ENCODE measurements at regions not wholly inside any gene's neighbourhood (a gene's known extent, or its start where the extent isn't known, plus 50 kb on each side); places are given as distances from the start of the nearest gene placed in this dataset.
A peak's percentile ranks its signal among the peaks of the same experiment; 100 is the strongest.

- Histone ChIP-seq H3K27ac (ENCODE audit: low read length) (peak overlapping the region; percentile 59), H3K4me3 (ENCODE audit: low read depth in 2 of 2, low read length in 2 of 2) (peak overlapping the region; percentile 56 to 62), H3K4me1 (ENCODE audit: control insufficient read depth, insufficient read depth, low read length) (peaks cover 8% of the 10 kb centered on the region), H3K27me3 (ENCODE audit: control insufficient read depth, insufficient read depth, low read length) (no peaks in the 10 kb centered on the region), H3K9me3 (ENCODE audit: control insufficient read depth, insufficient read depth, low read depth, low read length) (no peaks in the 10 kb centered on the region), H3K36me3 (ENCODE audit: control insufficient read depth, insufficient read depth, low read length) (no peaks in the 10 kb centered on the region)
- ATAC-seq (peak; percentile 87), DNase-seq (ENCODE audit: low read depth, low spot score) (no peak)
- intact Hi-C loops (cut with micrococcal nuclease; ENCODE audit: unreplicated experiment), result no loop called here
- TF ChIP-seq POLR2AphosphoS5 (IDR thresholded peaks at IDR 0.05; ENCODE audit: low read depth, low read length), result no peak
- no peak for TF ChIP-seq REST (IDR thresholded peaks at IDR 0.05; ENCODE audit: insufficient read depth in 1 of 2, low read depth in 2 of 2, low read length in 1 of 2)
- TF ChIP-seq SIN3A (IDR thresholded peaks at IDR 0.05; ENCODE audit: borderline replicate concordance, insufficient read depth, low read depth, low read length), result no peak
- no peak for TF ChIP-seq TCF7L2 (IDR thresholded peaks at IDR 0.05; ENCODE audit: low read depth, low read length)
- no peak for TF ChIP-seq CTCF (IDR thresholded peaks at IDR 0.05)
- ChIA-PET CTCF (interaction anchor here (0.6 kb wide), 1 partner anchor 179 kb away, joined by 5 read pairs; no protein-coding TSS in a partner anchor), POLR2A (interaction anchor here (0.6 kb wide), 1 partner anchor 834 kb away, joined by 5 read pairs; no protein-coding TSS in a partner anchor)
- in situ Hi-C loops (cut with HindIII; ENCODE audit: low pct_unique_long_range_greater_than_20kb, low sequenced_read_pairs), result no loop called here
- no TSS peak for BruUV-seq (replicated peaks)
Observed at GRCh38 chr9:104991144-104991953, 63.4 kb upstream of the ABCA1 start.

- Histone ChIP-seq H3K4me1 (ENCODE audit: control insufficient read depth, insufficient read depth, low read length) (peaks cover 8% of the 10 kb centered on the region), H3K4me3 (ENCODE audit: low read depth in 2 of 2, low read length in 2 of 2) (no peak overlapping the region), H3K27me3 (ENCODE audit: control insufficient read depth, insufficient read depth, low read length) (no peaks in the 10 kb centered on the region), H3K36me3 (ENCODE audit: control insufficient read depth, insufficient read depth, low read length) (no peaks in the 10 kb centered on the region), H3K9me3 (ENCODE audit: control insufficient read depth, insufficient read depth, low read depth, low read length) (no peaks in the 10 kb centered on the region), H3K27ac (ENCODE audit: low read length) (no peak overlapping the region)
- DNase-seq (ENCODE audit: low read depth, low spot score) (no peak), ATAC-seq (no peak)
- no TSS peak for BruUV-seq (replicated peaks)
- in situ Hi-C loops (cut with HindIII; ENCODE audit: low pct_unique_long_range_greater_than_20kb, low sequenced_read_pairs) (no loop called here), intact Hi-C loops (cut with micrococcal nuclease; ENCODE audit: unreplicated experiment) (no loop called here)
- CTCF ChIA-PET, result no interaction called here
- POLR2A ChIA-PET, result no interaction called here
- TF ChIP-seq POLR2AphosphoS5 (IDR thresholded peaks at IDR 0.05; ENCODE audit: low read depth, low read length) (no peak), TCF7L2 (IDR thresholded peaks at IDR 0.05; ENCODE audit: low read depth, low read length) (no peak), REST (IDR thresholded peaks at IDR 0.05; ENCODE audit: insufficient read depth in 1 of 2, low read depth in 2 of 2, low read length in 1 of 2) (no peak)
Observed at GRCh38 chr9:104992659-104993058, 64.7 kb upstream of the ABCA1 start.
